ENCODE measurements at regions not wholly inside any gene's neighbourhood (a gene's known extent, or its start where the extent isn't known, plus 50 kb on each side); places are given as distances from the start of the nearest gene placed in this dataset.

- no peaks in the 10 kb centered on the region for H3K79me2 ChIP-seq (ENCODE audit: low read length)
- H3K9ac ChIP-seq (ENCODE audit: low read length), result no peak overlapping the region
- TF ChIP-seq CTCF (IDR thresholded peaks at IDR 0.05; ENCODE audit: low read depth, low read length) (no peak), EZH2phosphoT487 (IDR thresholded peaks at IDR 0.05; ENCODE audit: low read depth) (no peak)
- no peak overlapping the region for H3K4me3 ChIP-seq (ENCODE audit: low read length)
- no peaks in the 10 kb centered on the region for H3K27me3 ChIP-seq (ENCODE audit: low read depth, low read length)
- no peaks in the 10 kb centered on the region for H4K20me1 ChIP-seq (ENCODE audit: insufficient read depth, low read length)
- H3K4me1 ChIP-seq (ENCODE audit: low read length), result peaks cover 14% of the 10 kb centered on the region
- no peaks in the 10 kb centered on the region for H3K36me3 ChIP-seq (replicated peaks; ENCODE audit: low read depth, low read length)
- H3K9me3 ChIP-seq (ENCODE audit: insufficient read depth, low read length), result no peaks in the 10 kb centered on the region
- peak overlapping the region; percentile 8; the same call in 1 of the 2 replicates for H3K27ac ChIP-seq (ENCODE audit: low read length)
- H2AFZ ChIP-seq (ENCODE audit: low read depth, low read length), result no peak overlapping the region
- peak overlapping the region; percentile 26; the same call in 1 of the 2 replicates for H3K4me2 ChIP-seq (ENCODE audit: low read length)
These were observed 512.9 kb downstream of the PYDC2 start for GRCh38 chr3:191973820-191974219.

- Histone ChIP-seq H3K27ac (ENCODE audit: low read length) (no peak overlapping the region), H3K4me1 (ENCODE audit: low read length) (peaks cover 14% of the 10 kb centered on the region), H3K9ac (ENCODE audit: low read length) (no peak overlapping the region), H3K4me3 (ENCODE audit: low read length) (no peak overlapping the region), H3K9me3 (ENCODE audit: insufficient read depth, low read length) (0 out of 2 replicates have a peak, but pooled peaks cover 5% of the 10 kb centered on the region), H3K4me2 (ENCODE audit: low read length) (no peak overlapping the region), H4K20me1 (ENCODE audit: insufficient read depth, low read length) (no peaks in the 10 kb centered on the region), H3K27me3 (ENCODE audit: low read depth, low read length) (no peaks in the 10 kb centered on the region), H2AFZ (ENCODE audit: low read depth, low read length) (no peak overlapping the region), H3K36me3 (replicated peaks; ENCODE audit: low read depth, low read length) (no peaks in the 10 kb centered on the region), H3K79me2 (ENCODE audit: low read length) (no peaks in the 10 kb centered on the region)
- TF ChIP-seq EZH2phosphoT487 (IDR thresholded peaks at IDR 0.05; ENCODE audit: low read depth) (no peak), CTCF (IDR thresholded peaks at IDR 0.05; ENCODE audit: low read depth, low read length) (no peak)
These were observed 515.0 kb downstream of the PYDC2 start for GRCh38 chr3:191975936-191976335.

- Histone ChIP-seq H3K27ac (ENCODE audit: low read length) (no peak overlapping the region), H3K4me2 (ENCODE audit: low read length) (no peak overlapping the region), H3K9ac (ENCODE audit: low read length) (no peak overlapping the region), H3K4me1 (ENCODE audit: low read length) (no peaks in the 10 kb centered on the region), H3K27me3 (ENCODE audit: low read depth, low read length) (no peaks in the 10 kb centered on the region), H3K4me3 (ENCODE audit: low read length) (no peak overlapping the region), H4K20me1 (ENCODE audit: insufficient read depth, low read length) (no peaks in the 10 kb centered on the region), H3K9me3 (ENCODE audit: insufficient read depth, low read length) (0 out of 2 replicates have a peak, but pooled peaks cover 5% of the 10 kb centered on the region), H3K79me2 (ENCODE audit: low read length) (no peaks in the 10 kb centered on the region), H3K36me3 (replicated peaks; ENCODE audit: low read depth, low read length) (no peaks in the 10 kb centered on the region), H2AFZ (ENCODE audit: low read depth, low read length) (no peak overlapping the region)
- TF ChIP-seq CTCF (IDR thresholded peaks at IDR 0.05; ENCODE audit: low read depth, low read length), result no peak
These were observed 519.5 kb downstream of the PYDC2 start for GRCh38 chr3:191980443-191980842.

- no peak overlapping the region for H2AFZ ChIP-seq (ENCODE audit: low read depth, low read length)
- H3K27me3 ChIP-seq (ENCODE audit: low read depth, low read length), result no peaks in the 10 kb centered on the region
- H3K9ac ChIP-seq (ENCODE audit: low read length), result no peak overlapping the region
- no peak overlapping the region for H3K27ac ChIP-seq (ENCODE audit: low read length)
- H3K4me3 ChIP-seq (ENCODE audit: low read length), result no peak overlapping the region
- no peaks in the 10 kb centered on the region for H3K36me3 ChIP-seq (replicated peaks; ENCODE audit: low read depth, low read length)
- H4K20me1 ChIP-seq (ENCODE audit: insufficient read depth, low read length), result no peaks in the 10 kb centered on the region
- TF ChIP-seq EZH2phosphoT487 (IDR thresholded peaks at IDR 0.05; ENCODE audit: low read depth), result no peak
- no peak for TF ChIP-seq CTCF (IDR thresholded peaks at IDR 0.05; ENCODE audit: low read depth, low read length)
- 0 out of 2 replicates have a peak, but pooled peaks cover 5% of the 10 kb centered on the region for H3K9me3 ChIP-seq (ENCODE audit: insufficient read depth, low read length)
- H3K4me2 ChIP-seq (ENCODE audit: low read length), result no peak overlapping the region
- H3K79me2 ChIP-seq (ENCODE audit: low read length), result no peaks in the 10 kb centered on the region
- H3K4me1 ChIP-seq (ENCODE audit: low read length), result no peaks in the 10 kb centered on the region
These were observed 521.5 kb downstream of the PYDC2 start for GRCh38 chr3:191982481-191982880.

All from OCI-LY3 (cell line).